Right atrium auricular region (tissue), 2 donors: ENCODE measurements at regions not wholly inside any gene's neighbourhood (a gene's known extent, or its start where the extent isn't known, plus 50 kb on each side); places are given as distances from the start of the nearest gene placed in this dataset.
"Not testable (repeated sequence)": the region's sequence is repeated elsewhere in the genome, so short reads cannot be mapped to it uniquely, and the experiment has no call there.

Experiments
- DNase-seq: peaks from one replicate; pipeline ENCODE4 v3.0.0-alpha.2; 2019; ENCODE audit warnings: low spot score
- H3K27ac ChIP-seq, 2 donors: fragments of 200-600 bp; sonication (generic); 1 replicate in 1 of 2; 2 replicates in 1 of 2; pipeline ENCODE4 v1.5.1; 2016 to 2019
- H3K27me3 ChIP-seq, 2 donors: fragments of 200-600 bp; sonication (generic); one replicate each; pipeline versions ENCODE4 v1.5.1 to v1.6.0; 2017 to 2019
- H3K36me3 ChIP-seq: fragments of 200-600 bp; sonication (generic); one replicate; pipeline ENCODE4 v1.5.1; 2016
- H3K4me1 ChIP-seq, 2 donors: fragments of 200-600 bp; sonication (generic); one replicate each; pipeline versions ENCODE4 v1.5.1 to v1.6.0; 2017 to 2019
- H3K4me3 ChIP-seq, 2 donors: fragments of 200-600 bp; sonication (generic); 1 replicate in 1 of 2; 2 replicates in 1 of 2; pipeline ENCODE4 v1.5.1; 2017 to 2019; ENCODE audit warnings: mild to moderate bottlenecking in 1 of 2, moderate library complexity in 1 of 2
- H3K9me3 ChIP-seq, 2 donors: fragments of 200-600 bp; sonication (generic); one replicate each; pipeline ENCODE4 v1.5.1; 2019
- TF ChIP-seq, protein P1 (sequence below), 2 donors: fragments of 200-600 bp; sonication (generic); IDR thresholded peaks; one replicate each; pipeline ENCODE4 v1.5.1; 2019; ENCODE audit warnings: antibody characterized with exemption in 2 of 2

GRCh38 chr3:191901741-191902140 is 440.8 kb downstream of the PYDC2 start:
- Histone ChIP-seq H3K4me1 (no peaks in the 10 kb centered on the region), H3K27me3 (no peaks in the 10 kb centered on the region), H3K9me3 (no peaks in the 10 kb centered on the region), H3K4me3 (no peak overlapping the region), H3K27ac (no peak overlapping the region), H3K36me3 (no peaks in the 10 kb centered on the region)
- no peak for DNase-seq
- TF ChIP-seq, protein P1, sequence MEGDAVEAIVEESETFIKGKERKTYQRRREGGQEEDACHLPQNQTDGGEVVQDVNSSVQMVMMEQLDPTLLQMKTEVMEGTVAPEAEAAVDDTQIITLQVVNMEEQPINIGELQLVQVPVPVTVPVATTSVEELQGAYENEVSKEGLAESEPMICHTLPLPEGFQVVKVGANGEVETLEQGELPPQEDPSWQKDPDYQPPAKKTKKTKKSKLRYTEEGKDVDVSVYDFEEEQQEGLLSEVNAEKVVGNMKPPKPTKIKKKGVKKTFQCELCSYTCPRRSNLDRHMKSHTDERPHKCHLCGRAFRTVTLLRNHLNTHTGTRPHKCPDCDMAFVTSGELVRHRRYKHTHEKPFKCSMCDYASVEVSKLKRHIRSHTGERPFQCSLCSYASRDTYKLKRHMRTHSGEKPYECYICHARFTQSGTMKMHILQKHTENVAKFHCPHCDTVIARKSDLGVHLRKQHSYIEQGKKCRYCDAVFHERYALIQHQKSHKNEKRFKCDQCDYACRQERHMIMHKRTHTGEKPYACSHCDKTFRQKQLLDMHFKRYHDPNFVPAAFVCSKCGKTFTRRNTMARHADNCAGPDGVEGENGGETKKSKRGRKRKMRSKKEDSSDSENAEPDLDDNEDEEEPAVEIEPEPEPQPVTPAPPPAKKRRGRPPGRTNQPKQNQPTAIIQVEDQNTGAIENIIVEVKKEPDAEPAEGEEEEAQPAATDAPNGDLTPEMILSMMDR (IDR thresholded peaks at IDR 0.05): no peak

- Histone ChIP-seq H3K4me1 (no peaks in the 10 kb centered on the region), H3K27me3 (no peaks in the 10 kb centered on the region), H3K36me3 (no peaks in the 10 kb centered on the region), H3K9me3 (no peaks in the 10 kb centered on the region), H3K27ac (no peak overlapping the region), H3K4me3 (no peak overlapping the region)
- no peak for DNase-seq
- TF ChIP-seq, protein P1 (IDR thresholded peaks at IDR 0.05): no peak
Observed at GRCh38 chr3:191912616-191913204, 451.7 kb downstream of the PYDC2 start.

- no peaks in the 10 kb centered on the region for H3K9me3 ChIP-seq
- no peaks in the 10 kb centered on the region for H3K36me3 ChIP-seq
- TF ChIP-seq, protein P1 (IDR thresholded peaks at IDR 0.05): no peak
- no peak for DNase-seq
- no peak overlapping the region for H3K27ac ChIP-seq
- no peaks in the 10 kb centered on the region for H3K4me1 ChIP-seq
- no peaks in the 10 kb centered on the region for H3K27me3 ChIP-seq
- no peak overlapping the region for H3K4me3 ChIP-seq
Observed at GRCh38 chr3:191915712-191916111, 454.7 kb downstream of the PYDC2 start.

- Histone ChIP-seq H3K27me3 (no peaks in the 10 kb centered on the region), H3K4me3 (no peak overlapping the region), H3K27ac (no peak overlapping the region), H3K9me3 (no peaks in the 10 kb centered on the region), H3K36me3 (no peaks in the 10 kb centered on the region), H3K4me1 (no peaks in the 10 kb centered on the region)
- DNase-seq: no peak
- TF ChIP-seq, protein P1 (IDR thresholded peaks at IDR 0.05): no peak
Observed at GRCh38 chr3:191919491-191920026, 458.6 kb downstream of the PYDC2 start.

DNA sequence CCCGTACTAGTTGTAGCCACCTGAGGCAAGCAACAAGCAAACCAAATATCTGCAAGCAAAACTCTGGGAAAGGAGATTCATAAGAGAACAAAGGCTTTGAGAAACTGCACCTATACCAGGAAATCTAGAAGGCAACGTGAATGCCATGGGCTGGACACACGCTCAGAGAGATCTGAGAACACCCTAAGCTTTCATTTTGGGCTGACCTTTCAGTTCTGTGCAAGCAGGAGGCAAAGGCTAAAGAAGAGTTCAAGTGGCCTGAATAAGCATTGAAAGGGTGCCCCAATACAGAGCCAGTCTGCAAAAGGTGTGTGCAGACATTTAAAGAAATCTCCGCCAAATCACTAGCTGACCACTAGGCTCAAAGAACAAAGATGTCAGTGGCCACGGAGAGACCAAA is 461.6 kb downstream of the PYDC2 start:
- no peaks in the 10 kb centered on the region for H3K4me1 ChIP-seq
- H3K9me3 ChIP-seq: no peaks in the 10 kb centered on the region
- TF ChIP-seq, protein P1 (IDR thresholded peaks at IDR 0.05): no peak
- H3K4me3 ChIP-seq: no peak overlapping the region
- H3K27ac ChIP-seq: no peak overlapping the region
- no peak for DNase-seq
- H3K27me3 ChIP-seq: no peaks in the 10 kb centered on the region
- no peaks in the 10 kb centered on the region for H3K36me3 ChIP-seq

- H3K4me1 ChIP-seq, DNase-seq, H3K4me3 ChIP-seq, H3K27me3 ChIP-seq, H3K36me3 ChIP-seq, H3K9me3 ChIP-seq, H3K27ac ChIP-seq: not testable (repeated sequence)
Observed at GRCh38 chr3:191927183-191927817, 466.3 kb downstream of the PYDC2 start.

DNA sequence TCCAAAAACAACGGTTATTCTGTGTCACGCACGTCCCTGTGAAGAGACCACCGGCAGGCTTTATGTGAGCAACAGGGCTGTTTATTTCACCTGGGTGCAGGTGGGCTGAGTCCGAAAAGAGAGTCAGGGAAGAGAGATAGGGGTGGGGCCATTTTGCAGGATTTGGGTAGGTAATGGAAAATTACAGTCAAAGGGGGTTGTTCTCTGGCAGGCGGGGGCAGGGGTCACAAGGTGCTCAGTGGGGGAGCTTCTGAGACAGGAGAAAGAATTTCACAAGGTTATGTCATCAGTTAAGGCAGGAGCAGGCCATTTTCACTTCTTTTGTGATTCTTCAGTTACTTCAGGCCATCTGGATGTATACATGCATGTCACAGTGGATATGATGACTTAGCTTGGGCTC is 467.0 kb downstream of the PYDC2 start:
- not testable (repeated sequence) for H3K4me3 ChIP-seq, H3K9me3 ChIP-seq, DNase-seq, H3K27me3 ChIP-seq, H3K4me1 ChIP-seq, H3K36me3 ChIP-seq, H3K27ac ChIP-seq
